Brain microvascular endothelial cell (primary cell): ENCODE measurements at regions not wholly inside any gene's neighbourhood (a gene's known extent, or its start where the extent isn't known, plus 50 kb on each side); places are given as distances from the start of the nearest gene placed in this dataset.

Source experiments
- DNase-seq: peaks from one replicate; pipeline ENCODE4 v3.0.0-alpha.2; 2020
- H3K27ac ChIP-seq: fragments of 250-450 bp; sonication (Bioruptor Pico); 2 replicates; pipeline ENCODE4 v1.5.1; 2020; ENCODE audit warnings: mild to moderate bottlenecking, moderate library complexity
- H3K27me3 ChIP-seq: fragments of 250-450 bp; sonication (Bioruptor Pico); replicated peaks from 2 replicates; pipeline ENCODE4 v1.5.1; 2020; ENCODE audit warnings: mild to moderate bottlenecking
- H3K36me3 ChIP-seq: fragments of 250-450 bp; sonication (Bioruptor Pico); replicated peaks from 2 replicates; pipeline ENCODE4 v1.5.1; 2020; ENCODE audit warnings: mild to moderate bottlenecking
- H3K4me3 ChIP-seq: 2 replicates; pipeline ENCODE4 v1.5.1; 2011; ENCODE audit warnings: low read depth, mild to moderate bottlenecking, control low read depth, low read length, moderate library complexity
- CTCF ChIP-seq: IDR thresholded peaks from 2 replicates; pipeline ENCODE4 v1.5.1; 2011; ENCODE audit warnings: low read depth, mild to moderate bottlenecking, moderate library complexity, low read length, control low read depth, inconsistent platforms; ENCODE audit errors: missing control alignments
- in situ Hi-C: cut with HindIII; loops from 2 replicates; pipeline ENCODE4 v1.10.0; 2017; ENCODE audit warnings: low sequenced_read_pairs, low pct_ligation_motif_present

- no peak for DNase-seq
- Histone ChIP-seq H3K4me3 (no peak overlapping the region), H3K36me3 (no peaks in the 10 kb centered on the region), H3K27ac (no peak overlapping the region), H3K27me3 (no peaks in the 10 kb centered on the region)
- in situ Hi-C loops = no loop called here
- no peak for TF ChIP-seq CTCF
These were observed 559.0 kb upstream of the FTMT start for GRCh38 chr5:121292664-121293063.

- no peak for TF ChIP-seq CTCF
- no peak for DNase-seq
- Histone ChIP-seq H3K27me3 (no peaks in the 10 kb centered on the region), H3K36me3 (no peaks in the 10 kb centered on the region), H3K4me3 (no peak overlapping the region), H3K27ac (no peak overlapping the region)
- in situ Hi-C loops = no loop called here
These were observed 555.3 kb upstream of the FTMT start for GRCh38 chr5:121296356-121296755.

- in situ Hi-C loops = no loop called here
- H3K4me3 ChIP-seq = no peak overlapping the region
- H3K27ac ChIP-seq = no peak overlapping the region
- TF ChIP-seq CTCF = no peak
- no peaks in the 10 kb centered on the region for H3K36me3 ChIP-seq
- H3K27me3 ChIP-seq = no peaks in the 10 kb centered on the region
- no peak for DNase-seq
These were observed 552.5 kb upstream of the FTMT start for GRCh38 chr5:121299153-121299552.

GRCh38 chr5:121304838-121305237 is 546.8 kb upstream of the FTMT start:
- Histone ChIP-seq H3K36me3 (no peaks in the 10 kb centered on the region), H3K4me3 (no peak overlapping the region), H3K27me3 (no peaks in the 10 kb centered on the region), H3K27ac (no peak overlapping the region)
- in situ Hi-C loops = no loop called here
- no peak for DNase-seq
- no peak for TF ChIP-seq CTCF

- H3K4me3 ChIP-seq = no peak overlapping the region
- DNase-seq = no peak
- no peaks in the 10 kb centered on the region for H3K27me3 ChIP-seq
- no peaks in the 10 kb centered on the region for H3K36me3 ChIP-seq
- in situ Hi-C loops = no loop called here
- no peak for TF ChIP-seq CTCF
- H3K27ac ChIP-seq = no peak overlapping the region
These were observed 537.8 kb upstream of the FTMT start for GRCh38 chr5:121313886-121314285.

- TF ChIP-seq CTCF = no peak
- Histone ChIP-seq H3K4me3 (no peak overlapping the region), H3K27ac (no peak overlapping the region), H3K27me3 (no peaks in the 10 kb centered on the region), H3K36me3 (no peaks in the 10 kb centered on the region)
- in situ Hi-C loops = no loop called here
- no peak for DNase-seq
These were observed 535.9 kb upstream of the FTMT start for GRCh38 chr5:121315786-121316185.
